ENCODE measurements at regions not wholly inside any gene's neighbourhood (a gene's known extent, or its start where the extent isn't known, plus 50 kb on each side); places are given as distances from the start of the nearest gene placed in this dataset.

DNA sequence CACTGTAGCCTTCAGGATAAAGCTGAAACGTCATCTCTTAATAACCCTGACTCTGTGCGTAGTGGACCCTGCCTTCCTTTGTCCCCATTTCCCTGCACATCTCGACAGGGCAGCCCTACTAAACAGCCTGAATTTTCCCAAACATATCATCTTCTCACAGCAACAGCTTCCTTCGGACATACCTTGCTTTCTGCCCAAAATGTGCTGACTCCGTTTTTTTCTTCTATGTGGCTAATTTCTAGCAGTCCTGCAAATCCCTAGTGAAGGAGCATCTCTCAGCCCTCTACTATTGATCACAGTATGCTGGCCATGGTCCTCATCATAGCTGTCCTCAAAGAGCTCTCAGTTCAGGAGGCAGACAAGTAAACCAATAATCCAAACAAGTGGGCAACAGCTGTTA is 53.1 kb upstream of the PCED1B start:
- H3K27me3 ChIP-seq = no peaks in the 10 kb centered on the region
- no peaks in the 10 kb centered on the region for H3K4me1 ChIP-seq (ENCODE audit: low read depth)
- no peak for DNase-seq (ENCODE audit: low read depth in 1 of 2, low spot score in 1 of 2)
- TF ChIP-seq, protein P1, sequence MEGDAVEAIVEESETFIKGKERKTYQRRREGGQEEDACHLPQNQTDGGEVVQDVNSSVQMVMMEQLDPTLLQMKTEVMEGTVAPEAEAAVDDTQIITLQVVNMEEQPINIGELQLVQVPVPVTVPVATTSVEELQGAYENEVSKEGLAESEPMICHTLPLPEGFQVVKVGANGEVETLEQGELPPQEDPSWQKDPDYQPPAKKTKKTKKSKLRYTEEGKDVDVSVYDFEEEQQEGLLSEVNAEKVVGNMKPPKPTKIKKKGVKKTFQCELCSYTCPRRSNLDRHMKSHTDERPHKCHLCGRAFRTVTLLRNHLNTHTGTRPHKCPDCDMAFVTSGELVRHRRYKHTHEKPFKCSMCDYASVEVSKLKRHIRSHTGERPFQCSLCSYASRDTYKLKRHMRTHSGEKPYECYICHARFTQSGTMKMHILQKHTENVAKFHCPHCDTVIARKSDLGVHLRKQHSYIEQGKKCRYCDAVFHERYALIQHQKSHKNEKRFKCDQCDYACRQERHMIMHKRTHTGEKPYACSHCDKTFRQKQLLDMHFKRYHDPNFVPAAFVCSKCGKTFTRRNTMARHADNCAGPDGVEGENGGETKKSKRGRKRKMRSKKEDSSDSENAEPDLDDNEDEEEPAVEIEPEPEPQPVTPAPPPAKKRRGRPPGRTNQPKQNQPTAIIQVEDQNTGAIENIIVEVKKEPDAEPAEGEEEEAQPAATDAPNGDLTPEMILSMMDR (IDR thresholded peaks at IDR 0.05; ENCODE audit: low read depth, low read length) = no peak
- no peak overlapping the region for H3K27ac ChIP-seq
- no peaks in the 10 kb centered on the region for H3K36me3 ChIP-seq
- H3K4me3 ChIP-seq = no peak overlapping the region
- H3K9me3 ChIP-seq (ENCODE audit: low read depth) = no peaks in the 10 kb centered on the region

All from cardiac muscle cell (in vitro differentiated cells and primary cell).